Renal pelvis (tissue), 1 donor: ENCODE measurements at regions not wholly inside any gene's neighbourhood (a gene's known extent, or its start where the extent isn't known, plus 50 kb on each side); places are given as distances from the start of the nearest gene placed in this dataset.

Experiments
- DNase-seq: peaks from one replicate; pipeline ENCODE4 v3.0.0-alpha.2; 2013

DNA sequence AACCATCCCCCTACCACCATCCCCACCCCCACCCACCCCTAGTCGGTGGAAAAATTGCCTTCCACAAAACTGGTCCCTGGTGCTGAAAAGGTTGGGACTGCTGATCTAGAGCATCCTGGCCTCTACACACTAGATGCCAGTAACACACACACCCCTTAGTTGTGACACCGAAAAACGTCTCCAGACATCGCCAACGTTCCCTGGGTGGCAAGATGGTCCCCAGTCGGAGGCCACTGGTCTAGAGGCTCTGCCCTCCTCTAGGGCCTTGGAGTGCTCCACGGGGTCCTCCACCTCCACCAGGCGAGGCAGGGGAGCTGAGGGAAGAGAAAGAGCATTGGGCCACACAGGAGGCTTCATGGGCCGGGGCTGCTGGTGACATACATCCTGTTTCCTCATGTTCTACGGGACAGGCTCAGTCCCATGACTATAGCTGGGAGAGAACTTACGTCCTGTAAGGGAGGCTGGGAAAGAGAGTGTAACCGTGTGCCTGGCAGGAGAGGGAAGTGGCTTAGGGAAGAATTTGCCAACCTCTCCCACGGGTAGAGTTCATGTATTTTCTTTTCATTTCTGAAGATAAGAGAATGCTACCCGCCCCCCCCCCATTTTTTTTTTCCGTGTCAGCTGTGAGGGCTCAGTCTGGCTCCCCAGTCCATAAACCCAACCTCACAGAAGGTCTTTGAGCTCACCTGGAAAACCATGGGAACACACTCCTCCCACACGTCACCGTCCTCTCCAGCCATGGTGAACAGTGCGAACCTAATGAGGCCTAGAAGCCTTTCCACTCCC, 132.7 kb upstream of the MYCN start:
- DNase-seq, result no peak

DNA sequence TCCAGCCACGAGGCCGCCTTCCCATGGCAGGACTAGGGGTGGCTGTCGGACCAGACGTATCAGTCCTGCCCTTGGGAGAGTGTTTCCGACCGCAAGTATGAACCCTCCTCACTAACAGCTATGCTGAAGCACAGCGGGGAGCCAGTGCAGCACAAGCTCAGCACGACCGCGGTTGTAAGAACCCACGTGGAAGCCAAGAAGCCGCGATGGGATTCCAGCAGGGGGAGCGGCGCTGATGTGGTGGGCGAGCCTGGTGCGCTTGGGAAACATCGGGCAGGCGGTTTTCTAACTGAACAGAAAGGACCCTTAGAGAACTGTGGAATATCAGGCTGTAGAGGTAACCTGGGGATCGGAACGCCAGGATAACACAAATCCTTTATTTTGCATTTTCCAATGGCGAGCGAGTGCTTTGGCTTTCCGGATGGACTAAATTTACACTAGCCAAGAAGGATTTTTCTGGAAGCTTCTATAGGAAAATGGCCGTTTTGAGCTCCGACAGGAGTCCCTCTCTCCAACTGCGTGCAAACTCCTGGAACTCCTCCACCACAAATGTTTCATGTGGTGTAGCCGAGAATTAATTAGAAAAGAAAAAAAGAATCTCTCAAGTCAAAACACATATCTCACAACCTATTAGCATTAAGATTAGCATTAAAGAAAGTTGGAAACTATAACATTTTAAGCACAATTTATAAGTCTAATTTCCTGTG, 132.0 kb upstream of the MYCN start:
- DNase-seq, result no peak

DNA sequence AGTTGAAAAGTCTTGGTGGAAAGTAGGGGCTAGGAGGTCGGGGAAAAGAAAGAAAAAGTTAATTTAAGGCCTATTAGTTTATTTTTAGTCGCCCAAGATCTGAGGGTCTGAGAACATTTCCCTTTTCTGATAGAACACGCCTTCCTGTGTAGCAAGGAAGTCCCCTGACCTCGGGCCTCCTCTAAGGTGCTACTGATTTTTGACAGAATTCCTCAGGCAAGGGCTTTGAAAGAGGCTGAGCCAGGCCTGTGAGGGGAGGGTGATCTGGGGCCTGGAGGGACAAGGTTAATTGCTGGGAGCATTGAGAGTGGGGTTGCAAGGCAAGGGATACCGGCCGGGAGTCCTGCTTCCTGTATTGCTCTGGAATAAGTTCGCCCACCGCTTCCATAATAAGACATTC, 131.4 kb upstream of the MYCN start:
- no peak for DNase-seq

DNA sequence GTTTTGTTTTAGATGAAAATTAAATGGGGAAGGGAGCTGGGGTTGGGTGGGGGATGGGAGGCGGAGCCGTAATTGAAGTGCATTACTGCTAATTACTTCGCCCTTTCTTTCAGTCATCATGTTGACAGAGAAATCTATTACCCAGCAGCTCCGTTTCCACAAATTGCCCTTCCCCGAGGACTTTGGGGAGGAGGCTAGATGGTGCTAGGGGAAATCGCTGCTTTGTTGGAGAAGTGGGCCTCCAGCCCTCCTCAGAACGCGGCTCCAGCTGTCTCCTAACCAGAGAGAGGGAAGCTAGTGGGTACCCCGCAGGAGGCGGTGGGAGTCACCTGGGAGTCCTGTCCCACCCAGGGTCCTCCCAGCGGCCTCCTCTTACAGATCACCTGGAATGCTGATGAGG, 130.9 kb upstream of the MYCN start:
- no peak for DNase-seq

DNA sequence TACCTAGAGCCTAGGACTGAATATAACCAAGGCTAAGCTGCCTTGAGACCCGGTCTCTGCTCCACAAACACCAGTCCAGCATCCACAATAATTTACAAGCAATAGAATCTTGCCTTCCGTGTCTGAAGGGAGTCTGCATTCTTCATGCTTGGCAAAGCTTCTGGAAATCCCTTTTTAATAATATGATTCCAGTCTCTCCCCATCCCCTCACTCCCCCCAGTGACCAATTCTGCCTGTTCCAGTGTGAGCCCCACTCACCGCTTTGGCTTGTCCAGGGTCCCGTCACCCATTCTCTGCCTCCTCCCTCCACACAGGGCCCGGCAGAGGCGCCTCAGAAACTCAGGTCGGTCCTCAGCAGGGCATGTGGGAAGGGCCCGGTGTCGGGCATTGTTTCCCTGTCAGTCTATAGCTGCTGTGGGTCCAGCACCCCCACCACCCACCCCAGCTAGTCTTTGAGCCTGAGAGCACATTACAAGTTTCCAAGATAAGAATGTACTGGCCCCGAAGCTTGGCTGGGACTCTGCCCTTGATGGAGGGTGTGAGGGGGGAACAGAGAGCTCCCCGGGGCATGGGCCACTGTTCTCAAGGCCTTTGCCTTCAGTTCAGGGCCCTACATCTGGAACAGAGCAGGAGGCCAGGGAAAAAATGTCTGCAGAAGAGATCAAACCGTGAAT, 129.7 kb upstream of the MYCN start:
- no peak for DNase-seq

DNA sequence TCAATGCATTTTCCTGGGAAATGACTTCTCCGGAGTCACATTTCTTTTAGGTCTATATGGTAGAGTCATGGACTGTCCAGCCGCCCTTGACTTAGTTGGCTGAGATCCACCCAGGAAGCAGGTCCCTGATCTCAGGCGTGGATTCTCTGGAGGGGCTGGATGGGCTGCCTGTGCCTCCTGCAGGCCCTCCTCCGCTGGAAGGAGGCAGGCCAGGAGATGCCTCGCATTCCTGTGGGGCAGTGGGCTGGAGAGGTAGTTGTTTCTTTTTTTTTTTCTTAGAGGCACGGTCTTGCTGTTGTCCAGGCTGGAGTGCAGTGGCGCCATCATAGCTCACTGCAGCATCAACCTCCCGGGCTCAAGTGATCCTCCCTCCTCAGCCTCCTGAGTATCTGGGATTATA, 129.0 kb upstream of the MYCN start:
- DNase-seq, result no peak

DNA sequence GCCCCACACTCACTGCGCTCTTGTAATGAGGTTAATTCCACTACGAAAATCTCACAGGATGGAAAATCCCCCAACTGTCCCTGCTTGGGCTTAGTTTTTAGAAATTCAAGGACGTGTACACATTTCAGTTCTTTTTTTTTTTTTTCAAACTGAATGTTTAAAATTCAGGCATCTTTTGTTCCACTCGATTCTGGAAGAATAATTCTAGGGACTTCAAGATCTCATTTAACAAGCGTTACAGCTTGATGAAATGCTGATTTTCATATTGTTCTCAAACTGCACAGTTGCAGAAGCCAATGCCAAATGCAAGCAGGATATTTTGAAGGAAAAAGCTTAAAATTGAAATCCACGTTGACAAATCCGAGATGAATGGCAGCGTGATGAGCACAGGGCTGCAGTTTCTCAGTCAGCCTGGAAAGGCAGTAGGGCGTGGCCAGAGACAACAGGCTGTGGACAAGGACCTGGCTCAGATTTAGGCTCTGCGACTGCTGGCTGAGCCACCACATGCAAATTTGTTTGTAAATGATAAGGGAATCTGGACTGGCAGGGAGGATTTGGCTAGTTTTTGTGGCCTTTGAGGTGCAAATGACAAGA, 128.1 kb upstream of the MYCN start:
- no peak for DNase-seq

DNA sequence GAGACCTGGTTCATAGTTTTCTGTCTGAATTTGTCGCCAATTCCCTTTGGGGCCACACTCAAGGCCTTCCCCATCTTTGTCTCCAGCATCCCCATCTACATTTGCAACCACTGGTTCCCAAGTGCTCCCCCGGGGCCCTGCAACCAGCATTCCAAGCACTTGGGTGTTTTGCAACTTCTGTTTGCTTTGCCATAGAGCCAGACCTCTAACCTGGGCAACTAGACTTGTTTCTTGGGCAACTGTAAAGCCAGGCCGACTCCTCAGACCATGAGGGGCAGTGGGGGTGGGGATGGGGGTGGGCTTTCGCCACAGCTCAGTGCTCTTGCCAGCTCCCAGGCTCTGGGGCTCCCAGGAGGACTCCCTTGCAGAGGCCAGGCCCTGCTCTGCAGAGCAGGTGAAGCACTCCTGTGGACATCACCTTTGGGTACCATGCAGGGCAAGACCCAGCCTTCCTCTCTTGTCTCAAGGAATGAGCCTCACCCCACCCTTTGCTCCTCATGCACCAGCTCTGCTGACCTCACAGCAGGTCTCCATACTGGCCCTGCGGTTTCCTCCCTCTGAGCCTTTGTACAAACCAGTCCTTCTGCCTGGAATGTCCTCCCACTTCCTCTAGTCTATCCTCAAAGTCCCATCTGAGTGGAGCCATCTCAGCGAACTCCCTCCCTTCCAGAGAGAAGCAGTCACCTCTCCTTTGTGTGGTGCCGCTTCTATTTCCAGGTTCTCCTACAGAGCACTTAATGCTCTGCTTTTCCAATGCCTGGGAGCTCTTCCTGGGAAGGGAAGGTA, 126.7 kb upstream of the MYCN start:
- no peak for DNase-seq

DNA sequence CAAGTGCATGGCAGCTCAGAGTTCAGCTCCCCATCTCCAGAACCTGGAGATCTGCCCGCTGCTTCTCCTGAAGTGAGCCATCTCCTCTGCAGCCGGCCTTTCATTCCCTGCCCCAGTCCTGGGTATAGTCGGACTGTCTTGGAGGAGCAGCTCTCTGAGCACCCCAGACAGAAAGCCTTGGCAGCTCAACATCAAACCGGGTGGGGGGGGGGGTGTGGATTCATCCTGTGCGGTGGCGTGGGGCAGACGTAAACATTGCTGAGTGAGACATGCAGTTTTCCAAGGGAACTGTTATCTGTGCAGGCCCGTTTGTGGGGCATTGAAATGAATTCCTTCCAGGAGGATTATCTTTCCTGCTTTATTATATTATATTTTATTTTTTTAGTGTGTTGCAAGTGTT, 125.9 kb upstream of the MYCN start:
- no peak for DNase-seq

DNA sequence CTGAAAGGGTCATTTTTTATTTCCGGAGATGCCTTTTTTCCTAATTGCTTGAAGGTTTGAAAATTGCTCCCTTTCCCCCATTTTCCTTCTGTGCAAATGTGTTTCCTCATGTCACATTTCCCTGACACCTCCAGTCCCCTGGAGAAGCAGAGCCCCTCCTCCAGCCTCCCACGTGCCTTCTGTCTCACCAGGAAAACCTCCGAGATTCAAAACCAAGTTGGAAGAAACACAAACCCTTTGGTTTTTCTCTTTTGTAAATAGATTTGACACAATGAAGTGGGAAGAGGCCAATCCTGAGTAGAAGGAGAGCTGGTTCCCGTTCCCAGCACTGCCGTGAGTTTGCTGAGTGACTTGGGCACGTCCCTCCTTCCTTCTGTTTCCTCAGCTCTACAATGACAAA, 125.4 kb upstream of the MYCN start:
- DNase-seq, result no peak

DNA sequence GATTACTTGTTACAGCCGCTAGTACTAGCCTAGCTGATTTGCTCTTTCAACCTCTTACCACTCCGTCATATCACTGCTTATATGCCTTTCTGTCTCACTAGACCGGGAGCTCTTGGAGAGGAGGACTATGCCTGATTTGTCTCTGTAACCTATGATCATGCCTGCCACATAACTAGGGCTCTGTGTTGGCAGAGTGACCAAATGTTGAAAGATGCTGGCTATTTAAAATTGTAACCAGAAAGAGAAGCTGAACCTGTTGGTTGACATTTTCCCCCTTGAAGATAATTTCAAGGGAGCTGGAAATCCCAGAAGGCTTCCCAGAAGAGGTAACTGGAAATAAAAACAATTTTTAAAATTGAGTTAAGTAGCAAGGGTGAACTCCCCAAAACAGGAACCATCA, 124.1 kb upstream of the MYCN start:
- no peak for DNase-seq

DNA sequence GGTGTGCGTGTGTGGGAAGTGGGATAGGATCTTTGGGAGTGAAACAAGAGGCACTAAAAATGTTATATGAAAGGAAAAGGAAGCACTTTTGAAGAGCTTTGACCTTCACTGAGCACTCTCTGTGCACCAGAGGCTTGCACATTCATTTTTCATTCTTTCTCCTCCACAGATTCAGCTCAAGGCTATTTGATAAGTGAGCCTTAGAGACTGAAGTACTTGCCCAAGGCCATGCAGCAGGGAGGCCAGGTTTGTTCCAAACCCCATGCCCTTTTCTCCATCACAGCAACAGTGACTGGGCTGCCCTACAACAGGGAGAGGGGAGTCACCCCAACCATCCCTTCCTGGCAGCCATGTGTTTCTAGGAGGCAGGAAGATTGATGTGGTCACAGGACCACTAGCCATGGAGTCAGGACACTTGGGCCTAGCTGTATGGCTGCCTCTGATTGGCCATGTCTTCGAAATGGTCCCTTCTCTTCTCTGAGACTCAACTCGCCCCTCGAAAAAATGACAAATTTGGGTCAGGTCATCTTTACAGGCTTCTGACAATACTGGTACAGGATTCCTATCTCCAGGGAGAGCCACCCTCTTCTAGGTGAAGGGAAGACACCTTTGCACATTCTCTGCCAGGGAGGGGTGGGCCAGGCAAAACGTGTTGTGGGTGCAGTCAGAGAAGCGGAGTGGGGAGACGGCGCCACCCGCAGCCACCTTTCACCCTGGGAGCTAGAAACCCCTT, 123.5 kb upstream of the MYCN start:
- DNase-seq, result no peak

DNA sequence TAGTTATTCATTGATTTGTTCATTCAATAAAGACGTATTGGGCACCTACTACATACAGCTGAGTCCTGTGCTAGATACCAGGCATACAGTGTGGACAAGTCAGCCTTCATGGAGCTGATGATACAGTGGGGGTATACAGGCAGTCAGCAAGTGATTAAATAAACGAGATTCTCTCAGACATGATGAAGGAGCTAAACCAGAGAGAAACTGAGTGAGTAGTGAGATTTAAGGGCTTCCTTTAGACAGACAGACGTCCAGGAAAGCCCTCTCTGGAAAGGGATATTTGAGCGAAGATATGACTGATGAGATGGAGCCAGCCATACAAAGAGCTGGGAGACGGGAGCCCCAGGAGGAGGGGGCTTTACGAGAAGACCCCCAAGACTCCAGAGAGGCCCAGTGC, 122.6 kb upstream of the MYCN start:
- DNase-seq, result no peak

DNA sequence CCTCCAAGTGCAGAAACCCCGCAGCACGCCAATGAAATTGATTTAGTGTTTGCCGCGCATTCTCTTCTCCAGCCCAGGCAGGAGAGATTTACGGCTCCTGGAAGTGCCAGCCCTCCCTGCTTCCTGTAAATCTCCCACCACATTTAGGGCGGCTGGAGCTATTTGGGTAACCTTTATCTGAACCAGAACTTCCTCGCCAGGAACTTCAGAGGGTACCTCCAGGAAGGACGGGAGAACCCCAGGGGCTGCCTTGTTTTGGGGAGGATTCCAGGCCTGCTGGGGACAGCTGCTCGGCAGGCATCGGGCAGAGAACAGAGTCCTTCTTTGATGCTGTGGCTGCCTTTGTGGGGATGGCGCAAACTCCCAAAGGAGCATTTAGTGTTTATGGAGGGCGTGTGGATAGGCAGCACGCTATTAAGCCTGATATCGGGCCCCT, 122.0 kb upstream of the MYCN start:
- DNase-seq, result peak; percentile 93

DNA sequence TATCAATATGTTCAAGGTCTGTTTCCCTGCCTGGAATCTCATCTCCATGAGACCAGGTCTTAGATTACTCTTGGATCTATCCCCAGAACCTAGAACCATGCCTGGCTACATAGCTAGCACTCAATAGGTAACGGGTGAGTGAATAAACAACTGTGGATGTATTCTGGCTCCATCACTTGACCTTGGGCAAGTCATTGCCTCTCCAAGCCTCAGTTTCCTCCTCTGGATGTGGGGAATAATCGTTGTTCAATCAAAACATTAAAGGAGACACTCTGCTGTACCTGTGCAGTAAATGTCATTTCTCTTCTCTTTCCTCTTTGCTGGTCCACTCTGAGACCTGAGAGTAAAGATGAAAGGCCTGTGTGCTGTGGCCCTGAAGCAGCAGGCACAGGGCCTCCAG, 121.5 kb upstream of the MYCN start:
- no peak for DNase-seq

DNA sequence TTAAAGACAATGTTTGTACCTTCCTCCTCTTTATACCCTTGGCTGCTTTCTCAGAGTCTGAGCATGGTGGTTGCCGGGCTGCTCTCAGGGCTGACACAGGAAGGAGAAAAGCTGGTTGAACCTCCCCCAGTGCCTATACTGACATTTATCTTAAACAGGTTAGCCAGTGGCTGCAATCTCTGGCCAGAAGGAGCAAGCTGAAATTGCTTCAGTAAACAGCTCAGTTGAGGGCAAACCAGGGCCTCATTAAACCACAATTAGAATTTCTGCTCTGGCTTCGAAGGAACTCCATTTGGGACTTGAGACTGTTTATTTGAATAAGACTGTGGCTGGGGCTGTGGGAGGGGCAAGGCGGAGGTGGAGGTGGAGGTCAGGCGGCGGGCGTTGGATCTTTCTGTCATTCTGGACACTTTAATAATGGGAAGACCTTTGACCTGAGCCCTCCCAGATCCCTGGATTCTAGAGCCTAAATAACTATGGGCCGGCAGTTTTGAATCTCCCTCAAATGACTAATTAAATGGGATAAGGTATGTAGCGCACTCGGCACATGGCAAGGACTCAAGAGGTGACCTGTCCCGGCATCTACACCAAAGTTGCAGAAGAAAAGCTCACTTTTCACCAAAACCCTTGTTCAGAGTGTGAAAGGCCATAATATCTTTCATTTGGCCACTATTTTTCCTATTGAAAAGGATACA, 120.6 kb upstream of the MYCN start:
- no peak for DNase-seq

DNA sequence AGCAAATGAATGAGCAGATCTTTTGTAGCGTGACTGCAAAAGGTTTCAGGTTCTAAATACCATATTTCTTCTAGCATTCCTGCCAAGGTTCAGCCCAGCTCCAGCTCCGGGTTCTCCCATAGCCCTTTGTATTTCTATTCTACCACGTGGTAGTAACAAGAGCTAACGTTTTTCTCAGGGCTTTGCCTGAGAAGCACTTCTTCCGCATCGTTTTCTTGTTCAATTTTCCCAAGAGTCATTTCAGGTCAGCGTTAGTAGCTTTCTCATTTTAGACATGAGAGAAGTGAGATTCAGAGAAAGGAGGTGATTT, 120.1 kb upstream of the MYCN start:
- no peak for DNase-seq

DNA sequence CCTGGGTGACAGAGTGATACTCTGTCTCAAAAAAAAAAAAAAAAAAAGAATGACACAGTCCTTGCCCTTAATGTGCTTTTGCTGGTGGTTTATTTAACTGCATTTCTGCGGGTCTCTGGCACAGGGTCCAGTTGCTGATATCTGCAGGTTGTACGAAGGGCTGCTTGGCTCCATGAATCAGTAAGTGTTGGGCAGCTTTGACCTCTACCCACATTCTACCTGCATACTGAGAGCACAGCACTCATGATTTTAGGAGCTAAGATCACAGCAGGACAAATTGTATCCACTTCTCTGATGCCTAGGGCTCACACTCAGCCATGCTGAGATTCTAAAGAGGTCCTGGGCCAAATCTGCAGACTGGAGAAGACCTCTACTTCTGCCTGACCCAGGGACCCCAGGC, 119.4 kb upstream of the MYCN start:
- DNase-seq, result no peak

DNA sequence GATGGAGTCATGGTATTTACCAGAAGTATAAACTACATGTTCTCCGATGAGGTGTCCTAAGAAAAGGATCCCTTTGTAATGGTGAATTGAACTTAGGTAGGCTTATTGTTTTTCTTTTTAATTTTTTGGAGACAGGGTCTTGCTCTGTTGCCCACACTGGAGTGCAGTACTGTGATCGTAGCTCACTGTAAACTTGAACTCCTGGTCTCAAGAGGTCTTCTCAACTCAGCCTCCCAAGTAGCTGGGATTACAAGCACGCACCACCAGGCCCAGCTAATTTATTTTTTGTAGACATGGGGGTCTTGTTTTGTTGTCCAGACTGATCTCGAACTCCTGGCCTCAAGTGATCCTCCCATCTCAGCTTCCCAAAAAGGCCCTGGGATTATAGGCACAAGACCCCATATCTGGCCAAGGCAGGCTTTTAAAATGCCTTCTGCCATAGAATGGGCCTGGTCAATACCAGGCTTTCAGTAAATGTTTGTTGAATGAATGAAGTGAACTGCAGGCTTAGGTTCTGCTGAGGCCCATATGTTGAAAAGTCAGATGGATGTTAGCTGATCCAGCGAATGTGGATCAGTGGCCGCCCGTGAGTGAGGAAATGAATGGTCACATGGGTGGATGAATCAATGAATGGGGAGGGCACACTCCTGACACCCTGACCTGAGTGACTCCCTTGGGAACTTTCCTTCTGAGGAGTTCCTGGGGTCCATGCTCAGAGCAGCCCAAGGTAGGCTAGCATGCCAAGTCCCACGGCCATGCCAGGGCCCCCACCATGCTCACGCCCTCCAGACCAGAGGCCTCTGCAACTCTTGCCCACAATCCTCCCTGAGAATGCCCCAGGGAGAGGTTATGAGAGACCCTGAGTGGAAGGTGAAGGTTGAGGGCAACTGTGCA, 118.0 kb upstream of the MYCN start:
- DNase-seq, result no peak
